Activated T-helper 1 cell treated with anti-CD3 and anti-CD28 coated beads, Interleukin-12 subunit alpha, Interleukin-12 subunit beta, Interleukin-2, Interleukin-4 antibody, amounts not matched to agents 30 ng/mL and 10 ng/mL and 1 ng/mL, durations not matched to agents 14 hours and 24 hours and 36 hours (primary cell): ENCODE measurements at regions not wholly inside any gene's neighbourhood (a gene's known extent, or its start where the extent isn't known, plus 50 kb on each side); places are given as distances from the start of the nearest gene placed in this dataset.

Experiments used
- DNase-seq: peaks from one replicate; pipeline ENCODE4 v3.0.0; 2021; ENCODE audit warnings: low spot score
- H3K27ac Mint-ChIP-seq: one replicate; pipeline ENCODE4 v1.8.0; 2021; ENCODE audit warnings: mild to moderate bottlenecking, mixed read lengths
- H3K27me3 Mint-ChIP-seq: one replicate; pipeline ENCODE4 v1.8.0; 2022; ENCODE audit warnings: mild to moderate bottlenecking, moderate library complexity, mixed read lengths; ENCODE audit not compliant: insufficient read depth
- H3K36me3 Mint-ChIP-seq: one replicate; pipeline ENCODE4 v1.8.0; 2021; ENCODE audit warnings: low read depth, mixed read lengths
- H3K4me1 Mint-ChIP-seq: one replicate; pipeline ENCODE4 v1.8.0; 2021; ENCODE audit warnings: low read depth, mixed read lengths
- H3K4me3 Mint-ChIP-seq: one replicate; pipeline ENCODE4 v1.8.0; 2021; ENCODE audit warnings: mild to moderate bottlenecking, moderate library complexity, mixed read lengths
- H3K9me3 Mint-ChIP-seq: one replicate; pipeline ENCODE4 v1.8.0; 2021; ENCODE audit warnings: mixed read lengths
- intact Hi-C: fragments of 100-400 bp; cut with micrococcal nuclease; formaldehyde crosslinking; loops from one replicate; pipeline ENCODE4 v1.15.1; 2024

GRCh38 chr1:42044346-42044745 is 108.9 kb upstream of the GUCA2B start:
- Mint-ChIP-seq H3K4me3 (no peak overlapping the region), H3K9me3 (no peaks in the 10 kb centered on the region), H3K36me3 (no peaks in the 10 kb centered on the region), H3K27ac (no peak overlapping the region), H3K27me3 (peaks cover 6% of the 10 kb centered on the region), H3K4me1 (no peaks in the 10 kb centered on the region)
- DNase-seq = no peak
- intact Hi-C loops = no loop called here

GRCh38 chr1:42043811-42044210 is 109.4 kb upstream of the GUCA2B start:
- H3K36me3 Mint-ChIP-seq = no peaks in the 10 kb centered on the region
- intact Hi-C loops = no loop called here
- H3K4me3 Mint-ChIP-seq = no peak overlapping the region
- no peaks in the 10 kb centered on the region for H3K4me1 Mint-ChIP-seq
- peaks cover 6% of the 10 kb centered on the region for H3K27me3 Mint-ChIP-seq
- DNase-seq = no peak
- no peaks in the 10 kb centered on the region for H3K9me3 Mint-ChIP-seq
- no peak overlapping the region for H3K27ac Mint-ChIP-seq

- no peak for DNase-seq
- Mint-ChIP-seq H3K36me3 (no peaks in the 10 kb centered on the region), H3K27ac (no peak overlapping the region), H3K4me3 (no peak overlapping the region), H3K9me3 (no peaks in the 10 kb centered on the region), H3K27me3 (peaks cover 6% of the 10 kb centered on the region), H3K4me1 (no peaks in the 10 kb centered on the region)
- intact Hi-C loops = no loop called here
Observed at GRCh38 chr1:42043182-42043581, 110.0 kb upstream of the GUCA2B start.

- H3K4me3 Mint-ChIP-seq = no peak overlapping the region
- H3K4me1 Mint-ChIP-seq = no peaks in the 10 kb centered on the region
- H3K9me3 Mint-ChIP-seq = no peaks in the 10 kb centered on the region
- H3K27me3 Mint-ChIP-seq = peaks cover 3% of the 10 kb centered on the region
- intact Hi-C loops = no loop called here
- H3K27ac Mint-ChIP-seq = no peak overlapping the region
- no peak for DNase-seq
- H3K36me3 Mint-ChIP-seq = no peaks in the 10 kb centered on the region
Observed at GRCh38 chr1:42041031-42041430, 112.2 kb upstream of the GUCA2B start.

GRCh38 chr1:42040159-42040558 is 113.1 kb upstream of the GUCA2B start:
- intact Hi-C loops = no loop called here
- H3K27me3 Mint-ChIP-seq = peaks cover 3% of the 10 kb centered on the region
- no peak overlapping the region for H3K27ac Mint-ChIP-seq
- H3K4me3 Mint-ChIP-seq = no peak overlapping the region
- H3K36me3 Mint-ChIP-seq = no peaks in the 10 kb centered on the region
- no peaks in the 10 kb centered on the region for H3K9me3 Mint-ChIP-seq
- DNase-seq = no peak
- no peaks in the 10 kb centered on the region for H3K4me1 Mint-ChIP-seq

GRCh38 chr1:42038261-42038660 is 114.9 kb upstream of the GUCA2B start:
- no peak for DNase-seq
- H3K27ac Mint-ChIP-seq = no peak overlapping the region
- H3K9me3 Mint-ChIP-seq = no peaks in the 10 kb centered on the region
- H3K4me1 Mint-ChIP-seq = peaks cover 18% of the 10 kb centered on the region
- no peak overlapping the region for H3K4me3 Mint-ChIP-seq
- H3K36me3 Mint-ChIP-seq = no peaks in the 10 kb centered on the region
- peaks cover 9% of the 10 kb centered on the region for H3K27me3 Mint-ChIP-seq
- intact Hi-C loops = loop anchor here (5.0 to 10.0 kb wide), 4 partner anchors 171 to 543 kb away; no protein-coding TSS in a partner anchor

- Mint-ChIP-seq H3K4me1 (peaks cover 25% of the 10 kb centered on the region), H3K4me3 (no peak overlapping the region), H3K9me3 (no peaks in the 10 kb centered on the region), H3K27ac (no peak overlapping the region), H3K27me3 (peaks cover 13% of the 10 kb centered on the region), H3K36me3 (peaks cover 2% of the 10 kb centered on the region)
- intact Hi-C loops = loop anchor here (5.0 to 10.0 kb wide), 4 partner anchors 170 to 543 kb away; no protein-coding TSS in a partner anchor
- no peak for DNase-seq
Observed at GRCh38 chr1:42037586-42037985, 115.6 kb upstream of the GUCA2B start.

GRCh38 chr1:42037161-42037560 is 116.0 kb upstream of the GUCA2B start:
- no peak overlapping the region for H3K4me3 Mint-ChIP-seq
- H3K27ac Mint-ChIP-seq = no peak overlapping the region
- H3K36me3 Mint-ChIP-seq = peaks cover 4% of the 10 kb centered on the region
- DNase-seq = no peak
- no peaks in the 10 kb centered on the region for H3K9me3 Mint-ChIP-seq
- intact Hi-C loops = loop anchor here (5.0 to 10.0 kb wide), 4 partner anchors 170 to 542 kb away; no protein-coding TSS in a partner anchor
- H3K27me3 Mint-ChIP-seq = peaks cover 14% of the 10 kb centered on the region
- H3K4me1 Mint-ChIP-seq = peaks cover 28% of the 10 kb centered on the region

GRCh38 chr1:42035830-42036604 is 117.2 kb upstream of the GUCA2B start:
- no peak overlapping the region for H3K27ac Mint-ChIP-seq
- H3K27me3 Mint-ChIP-seq = peaks cover 14% of the 10 kb centered on the region
- peaks cover 4% of the 10 kb centered on the region for H3K9me3 Mint-ChIP-seq
- H3K4me1 Mint-ChIP-seq = peaks cover 40% of the 10 kb centered on the region
- intact Hi-C loops = loop anchor here (1.0 to 10.0 kb wide), 10 partner anchors 19 to 541 kb away; no protein-coding TSS in a partner anchor
- peak; percentile 96 for DNase-seq
- peak overlapping the region; percentile 80 for H3K4me3 Mint-ChIP-seq
- peaks cover 5% of the 10 kb centered on the region for H3K36me3 Mint-ChIP-seq

- H3K4me3 Mint-ChIP-seq = peak overlapping the region; percentile 88
- peaks cover 42% of the 10 kb centered on the region for H3K4me1 Mint-ChIP-seq
- peak overlapping the region; percentile 47 for H3K27ac Mint-ChIP-seq
- peaks cover 6% of the 10 kb centered on the region for H3K9me3 Mint-ChIP-seq
- intact Hi-C loops = loop anchor here (1.0 to 10.0 kb wide), 9 partner anchors 18 to 541 kb away; no protein-coding TSS in a partner anchor
- no peak for DNase-seq
- H3K27me3 Mint-ChIP-seq = peaks cover 14% of the 10 kb centered on the region
- H3K36me3 Mint-ChIP-seq = peaks cover 5% of the 10 kb centered on the region
Observed at GRCh38 chr1:42035205-42035829, 116.6 kb upstream of the HIVEP3 start.

GRCh38 chr1:42034426-42034825 is 115.7 kb upstream of the HIVEP3 start:
- Mint-ChIP-seq H3K27me3 (peaks cover 14% of the 10 kb centered on the region), H3K4me1 (peaks cover 42% of the 10 kb centered on the region), H3K27ac (peak overlapping the region; percentile 66), H3K4me3 (peak overlapping the region; percentile 88), H3K36me3 (peaks cover 5% of the 10 kb centered on the region), H3K9me3 (peaks cover 6% of the 10 kb centered on the region)
- no peak for DNase-seq
- intact Hi-C loops = loop anchor here (10.0 kb wide), 2 partner anchors 400 to 540 kb away; no protein-coding TSS in a partner anchor

- DNase-seq = no peak
- Mint-ChIP-seq H3K27ac (no peak overlapping the region), H3K27me3 (peaks cover 14% of the 10 kb centered on the region), H3K4me3 (peak overlapping the region; percentile 8), H3K36me3 (peaks cover 6% of the 10 kb centered on the region), H3K4me1 (peaks cover 42% of the 10 kb centered on the region), H3K9me3 (peaks cover 10% of the 10 kb centered on the region)
- intact Hi-C loops = loop anchor here (10.0 kb wide), 2 partner anchors 399 to 539 kb away; no protein-coding TSS in a partner anchor
Observed at GRCh38 chr1:42033629-42034028, 114.9 kb upstream of the HIVEP3 start.

- H3K36me3 Mint-ChIP-seq = peaks cover 12% of the 10 kb centered on the region
- DNase-seq = no peak
- H3K4me1 Mint-ChIP-seq = peaks cover 42% of the 10 kb centered on the region
- no peaks in the 10 kb centered on the region for H3K27me3 Mint-ChIP-seq
- H3K9me3 Mint-ChIP-seq = peaks cover 6% of the 10 kb centered on the region
- no peak overlapping the region for H3K27ac Mint-ChIP-seq
- intact Hi-C loops = loop anchor here (1.0 to 5.0 kb wide), 3 partner anchors 18 to 210 kb away; no protein-coding TSS in a partner anchor
- H3K4me3 Mint-ChIP-seq = no peak overlapping the region
Observed at GRCh38 chr1:42017730-42018129, 99.0 kb upstream of the HIVEP3 start.
